GM19023 (cell line): ENCODE measurements at regions not wholly inside any gene's neighbourhood (a gene's known extent, or its start where the extent isn't known, plus 50 kb on each side); places are given as distances from the start of the nearest gene placed in this dataset.
"Not testable (repeated sequence)": the region's sequence is repeated elsewhere in the genome, so short reads cannot be mapped to it uniquely, and the experiment has no call there.

Source experiments
- ATAC-seq: cut with Tn5 transposase; IDR thresholded peaks from one replicate; pipeline ENCODE4 v1.9.1; 2021; ENCODE audit warnings: mild to moderate bottlenecking, moderate library complexity; ENCODE audit not compliant: unreplicated experiment

- no peak for ATAC-seq
Observed at GRCh38 chr18:34280000-34280399, 55.3 kb upstream of the NOL4 start.

GRCh38 chr18:34280653-34281052, 55.9 kb upstream of the NOL4 start:
- ATAC-seq: no peak

- ATAC-seq: no peak
Observed at GRCh38 chr18:34281290-34281689, 56.6 kb upstream of the NOL4 start.

- ATAC-seq: no peak
Observed at GRCh38 chr18:34281722-34282121, 57.0 kb upstream of the NOL4 start.

GRCh38 chr18:34283506-34283905, 58.8 kb upstream of the NOL4 start:
- ATAC-seq: no peak

GRCh38 chr18:34287825-34288224, 63.1 kb upstream of the NOL4 start:
- ATAC-seq: no peak

- no peak for ATAC-seq
Observed at GRCh38 chr18:34292594-34292993, 67.9 kb upstream of the NOL4 start.

GRCh38 chr18:34297287-34297686, 72.6 kb upstream of the NOL4 start:
- no peak for ATAC-seq

- ATAC-seq: no peak
Observed at GRCh38 chr18:34299828-34300227, 75.1 kb upstream of the NOL4 start.

- ATAC-seq: no peak
Observed at GRCh38 chr18:34311468-34311867, 86.8 kb upstream of the NOL4 start.

- ATAC-seq: no peak
Observed at GRCh38 chr18:34314847-34315246, 90.1 kb upstream of the NOL4 start.

GRCh38 chr18:34315591-34316352, 91.1 kb upstream of the NOL4 start:
- no peak for ATAC-seq

- no peak for ATAC-seq
Observed at GRCh38 chr18:34320267-34320666, 95.6 kb upstream of the NOL4 start.

GRCh38 chr18:34321066-34321465, 96.4 kb upstream of the NOL4 start:
- ATAC-seq: peak; percentile 76

GRCh38 chr18:34322365-34323289, 97.9 kb upstream of the NOL4 start:
- ATAC-seq: peak; percentile 51

- ATAC-seq: no peak
Observed at GRCh38 chr18:34329840-34330239, 105.1 kb upstream of the NOL4 start.

- ATAC-seq: no peak
Observed at GRCh38 chr18:34330308-34330707, 105.6 kb upstream of the NOL4 start.

GRCh38 chr18:34330907-34331306, 106.2 kb upstream of the NOL4 start:
- ATAC-seq: not testable (repeated sequence)

GRCh38 chr18:34331343-34331742, 106.6 kb upstream of the NOL4 start:
- ATAC-seq: not testable (repeated sequence)

GRCh38 chr18:34339155-34339554, 114.4 kb upstream of the NOL4 start:
- ATAC-seq: no peak

- no peak for ATAC-seq
Observed at GRCh38 chr18:34342960-34343359, 118.2 kb upstream of the NOL4 start.

- ATAC-seq: no peak
Observed at GRCh38 chr18:34345738-34346137, 121.0 kb upstream of the NOL4 start.
